ENCODE measurements at regions not wholly inside any gene's neighbourhood (a gene's known extent, or its start where the extent isn't known, plus 50 kb on each side); places are given as distances from the start of the nearest gene placed in this dataset.

DNA sequence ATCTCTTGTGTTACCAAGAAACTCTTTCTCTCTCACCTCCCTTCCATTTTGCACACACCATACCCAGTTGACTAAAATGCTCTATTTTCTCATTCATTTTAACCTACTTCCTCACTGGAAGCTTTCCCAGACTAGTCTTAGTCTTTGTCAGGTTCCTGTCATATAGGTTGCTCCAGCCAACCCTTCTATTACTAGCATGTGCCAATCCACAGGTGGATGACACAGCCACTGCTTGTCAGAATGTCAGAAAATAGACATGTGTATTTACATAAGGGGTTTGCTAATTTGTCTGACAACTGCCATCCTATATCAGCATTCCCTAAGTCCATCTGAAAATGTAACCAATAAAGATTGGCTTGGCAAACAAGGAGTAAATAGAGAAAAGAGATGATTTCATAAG, 239.2 kb upstream of the SMIM31 start:
- H3T11ph ChIP-seq (ENCODE audit: low read length): no peak overlapping the region

More for the DNA sequence above, 239.2 kb upstream of the SMIM31 start:
- H3K9me3 Mint-ChIP-seq: no peaks in the 10 kb centered on the region; a peak in 1 of 5 replicates
- H2BK120ac ChIP-seq (ENCODE audit: low read depth, low read length, poor library complexity, severe bottlenecking): no peak overlapping the region
- no peaks in the 10 kb centered on the region for H3K27me3 Mint-ChIP-seq (ENCODE audit: low read depth)
- H3K27ac Mint-ChIP-seq: no peak overlapping the region; a peak in 1 of 7 replicates
- H4K8ac ChIP-seq (replicated peaks; ENCODE audit: insufficient read length, low read depth, low read length): no peak overlapping the region
- H3K79me1 ChIP-seq (ENCODE audit: insufficient read depth, low read depth, low read length, poor library complexity, severe bottlenecking): no peaks in the 10 kb centered on the region
- H3K36me3 Mint-ChIP-seq (ENCODE audit: insufficient read depth in 1 of 3, low read depth in 3 of 3): peaks cover 0 to 1% (median 0%) of the 10 kb centered on the region in 3 experiments; a peak in 1 of 7 replicates
- H2BK15ac ChIP-seq (ENCODE audit: low read depth, low read length): no peak overlapping the region
- no peaks in the 10 kb centered on the region for H3K79me2 ChIP-seq (ENCODE audit: insufficient read depth, low read length)
- no peaks in the 10 kb centered on the region for H3K4me1 Mint-ChIP-seq
- no peaks in the 10 kb centered on the region for H3K9me3 ChIP-seq (ENCODE audit: control insufficient read depth, low read depth, low read length)
- H4K5ac ChIP-seq (ENCODE audit: insufficient read length, low read depth, low read length): no peak overlapping the region
- no peak overlapping the region for H3K18ac ChIP-seq (ENCODE audit: insufficient read length, low read depth, low read length)
- no peak overlapping the region for H3K23ac ChIP-seq (ENCODE audit: insufficient read length, low read depth, low read length)
- H4K91ac ChIP-seq (ENCODE audit: insufficient read length, low read depth, low read length): no peak overlapping the region
- no peaks in the 10 kb centered on the region for H3K4me1 ChIP-seq (ENCODE audit: insufficient read depth, low read length)
- no peaks in the 10 kb centered on the region for H4K20me1 ChIP-seq (ENCODE audit: control insufficient read depth, insufficient read depth, insufficient read length)
- no peaks in the 10 kb centered on the region for H3K23me2 ChIP-seq (ENCODE audit: insufficient read length, low read depth, low read length, poor library complexity, severe bottlenecking)
- H3K27me3 ChIP-seq (ENCODE audit: insufficient read depth, low read length): no peaks in the 10 kb centered on the region
- H3K14ac ChIP-seq (ENCODE audit: insufficient read depth, low read length): no peak overlapping the region
- H2AK5ac ChIP-seq (ENCODE audit: insufficient read length, low read length): no peak overlapping the region
- no peak overlapping the region for H2AFZ ChIP-seq (ENCODE audit: low read length)
- no peak overlapping the region for H3K4me3 Mint-ChIP-seq
- H3K4ac ChIP-seq (ENCODE audit: low read depth, low read length): no peak overlapping the region
- no peak overlapping the region for H2BK5ac ChIP-seq (ENCODE audit: insufficient read length, low read length)
- H2BK12ac ChIP-seq (ENCODE audit: insufficient read length, low read depth, low read length): no peak overlapping the region
- no peak overlapping the region for H2BK20ac ChIP-seq (ENCODE audit: low read depth, low read length, poor library complexity, severe bottlenecking)
- DNase-seq: no peak
- no peak overlapping the region for H3K9ac ChIP-seq (ENCODE audit: extremely low read depth, insufficient read length, low read length)
- no peak overlapping the region for H3K27ac ChIP-seq (ENCODE audit: insufficient read length, low read depth, low read length)
- H3K56ac ChIP-seq (ENCODE audit: insufficient read length, low read depth, low read length): no peak overlapping the region
- no peak overlapping the region for H3K4me2 ChIP-seq (ENCODE audit: insufficient read depth, insufficient read length, low read length)
- TF ChIP-seq CTCF (conservative IDR thresholded peaks at IDR 0.05): no peak
